Heart left ventricle (tissue), 13 donors: ENCODE measurements at regions not wholly inside any gene's neighbourhood (a gene's known extent, or its start where the extent isn't known, plus 50 kb on each side); places are given as distances from the start of the nearest gene placed in this dataset.

Source experiments
- POLR2A ChIP-seq, 2 donors: fragments of 450-650 bp; IDR thresholded peaks; one replicate each; pipeline ENCODE4 v1.6.1; 2017; ENCODE audit warnings: antibody characterized with exemption in 2 of 2, mild to moderate bottlenecking in 2 of 2, moderate library complexity in 2 of 2
- TF ChIP-seq, protein P1 (sequence below), 12 donors: fragments of 200-600 bp; sonication (generic) in 4 of 12; IDR thresholded peaks; one replicate each; pipeline versions ENCODE4 v1.5.0 to v1.8.0; 2018 to 2022; ENCODE audit warnings: antibody characterized with exemption in 12 of 12, mild to moderate bottlenecking in 5 of 12
- donor health status: ischemic (EF 13 %, LVEDD 7.1; RV severe dilation, severe dysfunction).
- donor health status: DM: no; HTN: yes; CAD: no.
- donor health status: DM: no; HTN: no; CAD: no.
- donor health status: ischemic (EF 25% LVEDD 6.9; RV normal size, moderate dysfunction).
- donor health status: ischemic (EF 25% LVEDD 5.7; RV mildly dilated, moderate dysfunction).
- donor health status: ischemic (EF 35%, LVEDD 5.7; RV mildly dilated, moderate dysfunction).
- donor health status: nonischemic (EF 11% LVEDD 7.7; RV severe dilation, severe dysfunction).
- donor health status: DM: yes; HTN: yes; CAD: no.
- donor health status: PGD.
- donor health status: ischemic (EF 29% LVEDD 5.4; RV normal size, mild dysfunction).
- donor health status: nonischemic (EF 23%, LVEDD 6.1; RV moderate dilation, normal function).

DNA sequence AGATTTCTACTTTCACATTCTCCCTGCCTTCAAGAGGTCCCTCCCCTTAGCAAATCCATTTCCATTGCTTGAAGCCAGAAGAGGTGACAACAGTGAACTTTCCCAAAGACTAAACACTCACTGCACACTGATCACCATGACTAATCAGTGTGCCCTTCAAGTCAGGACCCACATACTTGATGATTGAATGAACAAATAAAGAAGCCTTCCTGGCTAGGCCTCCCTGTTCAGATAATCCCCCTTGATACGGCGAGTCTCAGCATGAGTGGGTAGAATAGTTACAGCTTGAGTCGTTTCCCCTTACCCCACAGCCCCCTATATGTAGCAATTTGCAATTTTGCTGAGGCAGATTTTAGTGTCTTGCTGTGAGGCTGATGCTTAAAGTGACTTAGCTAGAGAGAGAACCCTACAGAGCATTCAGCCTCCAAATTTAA is 102.2 kb downstream of the UNC5CL start:
- no peak for TF ChIP-seq POLR2A (IDR thresholded peaks at IDR 0.05)
- TF ChIP-seq, protein P1, sequence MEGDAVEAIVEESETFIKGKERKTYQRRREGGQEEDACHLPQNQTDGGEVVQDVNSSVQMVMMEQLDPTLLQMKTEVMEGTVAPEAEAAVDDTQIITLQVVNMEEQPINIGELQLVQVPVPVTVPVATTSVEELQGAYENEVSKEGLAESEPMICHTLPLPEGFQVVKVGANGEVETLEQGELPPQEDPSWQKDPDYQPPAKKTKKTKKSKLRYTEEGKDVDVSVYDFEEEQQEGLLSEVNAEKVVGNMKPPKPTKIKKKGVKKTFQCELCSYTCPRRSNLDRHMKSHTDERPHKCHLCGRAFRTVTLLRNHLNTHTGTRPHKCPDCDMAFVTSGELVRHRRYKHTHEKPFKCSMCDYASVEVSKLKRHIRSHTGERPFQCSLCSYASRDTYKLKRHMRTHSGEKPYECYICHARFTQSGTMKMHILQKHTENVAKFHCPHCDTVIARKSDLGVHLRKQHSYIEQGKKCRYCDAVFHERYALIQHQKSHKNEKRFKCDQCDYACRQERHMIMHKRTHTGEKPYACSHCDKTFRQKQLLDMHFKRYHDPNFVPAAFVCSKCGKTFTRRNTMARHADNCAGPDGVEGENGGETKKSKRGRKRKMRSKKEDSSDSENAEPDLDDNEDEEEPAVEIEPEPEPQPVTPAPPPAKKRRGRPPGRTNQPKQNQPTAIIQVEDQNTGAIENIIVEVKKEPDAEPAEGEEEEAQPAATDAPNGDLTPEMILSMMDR (IDR thresholded peaks at IDR 0.05) = no peak
